HG03066 (cell line): ENCODE measurements at regions not wholly inside any gene's neighbourhood (a gene's known extent, or its start where the extent isn't known, plus 50 kb on each side); places are given as distances from the start of the nearest gene placed in this dataset.

Source experiments
- ATAC-seq: cut with Tn5 transposase; IDR thresholded peaks from one replicate; pipeline ENCODE4 v1.9.1; 2021; ENCODE audit warnings: low read depth; ENCODE audit not compliant: unreplicated experiment

DNA sequence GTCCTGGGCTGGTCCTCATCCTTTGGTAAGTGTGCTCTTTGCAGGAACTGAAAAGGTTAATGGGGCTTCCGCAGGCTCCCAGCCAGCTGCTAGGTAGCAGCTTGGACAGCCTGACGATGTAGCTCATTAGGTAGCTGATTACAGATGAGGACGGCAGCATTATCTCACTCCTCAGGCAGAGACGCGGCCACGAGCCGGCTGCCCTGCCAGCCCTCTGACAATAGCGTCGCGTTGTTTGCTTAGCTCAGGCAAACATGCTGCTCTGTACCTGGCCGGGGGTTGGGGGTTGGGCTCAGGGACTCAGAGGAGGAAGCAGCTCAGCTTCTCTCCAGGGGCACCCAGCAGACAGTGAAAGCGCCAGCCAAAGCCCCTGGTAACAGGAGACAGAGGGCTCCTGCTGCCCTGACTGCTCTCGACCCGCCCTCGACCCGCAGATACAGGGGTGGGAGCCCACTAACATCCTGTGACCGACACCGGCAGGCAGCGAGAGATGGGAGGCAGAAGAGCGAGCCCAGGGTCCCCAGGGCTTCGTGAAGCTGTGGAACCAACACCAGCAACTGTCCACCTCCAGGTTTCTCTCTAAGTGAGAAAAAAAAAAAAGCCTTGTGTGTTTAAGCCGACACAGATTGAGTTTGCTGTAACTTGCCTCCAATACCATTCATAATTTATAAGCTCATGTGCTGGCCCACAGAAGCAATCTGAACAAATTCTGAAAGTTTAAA is 53.4 kb upstream of the DLK1 start:
- no peak for ATAC-seq

DNA sequence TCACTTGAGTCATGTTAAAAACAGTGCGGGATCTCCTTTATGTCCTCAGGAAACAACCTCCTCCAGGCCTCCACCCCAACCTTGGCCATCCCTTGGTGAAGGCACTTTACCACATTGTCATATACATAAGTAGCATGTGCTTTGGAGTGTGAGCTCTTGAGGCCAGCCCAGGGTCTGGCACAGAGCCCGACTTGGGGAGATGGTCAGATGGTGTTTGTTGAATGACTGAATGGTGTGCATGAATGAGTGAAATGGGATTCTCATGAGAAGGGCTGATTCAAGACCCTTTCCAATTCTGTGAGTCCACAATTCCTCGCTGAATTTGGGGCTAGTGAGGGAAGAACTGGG is 52.9 kb upstream of the DLK1 start:
- ATAC-seq: no peak

DNA sequence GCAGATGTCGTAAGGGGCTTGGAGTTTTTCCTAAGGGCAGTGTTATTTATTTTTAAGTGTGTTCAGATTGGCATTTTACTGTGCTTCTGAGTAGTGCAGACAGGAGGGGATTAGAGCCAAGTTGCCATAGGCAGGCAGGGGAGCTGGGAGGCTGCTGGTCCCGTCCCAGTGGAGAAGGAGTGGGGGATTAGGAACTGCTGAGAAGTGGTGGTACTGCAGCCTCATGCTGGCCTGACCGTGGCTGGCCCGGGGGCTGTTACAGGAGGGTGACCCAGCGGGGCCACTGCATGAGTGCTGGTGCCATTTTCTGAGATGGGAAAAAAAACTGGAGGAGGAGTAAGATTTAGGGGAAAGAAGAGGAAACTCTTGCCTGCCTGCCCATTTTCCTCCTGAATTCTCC is 52.3 kb upstream of the DLK1 start:
- no peak for ATAC-seq

GRCh38 chr14:100674897-100675619 is 51.6 kb upstream of the DLK1 start:
- ATAC-seq: no peak

DNA sequence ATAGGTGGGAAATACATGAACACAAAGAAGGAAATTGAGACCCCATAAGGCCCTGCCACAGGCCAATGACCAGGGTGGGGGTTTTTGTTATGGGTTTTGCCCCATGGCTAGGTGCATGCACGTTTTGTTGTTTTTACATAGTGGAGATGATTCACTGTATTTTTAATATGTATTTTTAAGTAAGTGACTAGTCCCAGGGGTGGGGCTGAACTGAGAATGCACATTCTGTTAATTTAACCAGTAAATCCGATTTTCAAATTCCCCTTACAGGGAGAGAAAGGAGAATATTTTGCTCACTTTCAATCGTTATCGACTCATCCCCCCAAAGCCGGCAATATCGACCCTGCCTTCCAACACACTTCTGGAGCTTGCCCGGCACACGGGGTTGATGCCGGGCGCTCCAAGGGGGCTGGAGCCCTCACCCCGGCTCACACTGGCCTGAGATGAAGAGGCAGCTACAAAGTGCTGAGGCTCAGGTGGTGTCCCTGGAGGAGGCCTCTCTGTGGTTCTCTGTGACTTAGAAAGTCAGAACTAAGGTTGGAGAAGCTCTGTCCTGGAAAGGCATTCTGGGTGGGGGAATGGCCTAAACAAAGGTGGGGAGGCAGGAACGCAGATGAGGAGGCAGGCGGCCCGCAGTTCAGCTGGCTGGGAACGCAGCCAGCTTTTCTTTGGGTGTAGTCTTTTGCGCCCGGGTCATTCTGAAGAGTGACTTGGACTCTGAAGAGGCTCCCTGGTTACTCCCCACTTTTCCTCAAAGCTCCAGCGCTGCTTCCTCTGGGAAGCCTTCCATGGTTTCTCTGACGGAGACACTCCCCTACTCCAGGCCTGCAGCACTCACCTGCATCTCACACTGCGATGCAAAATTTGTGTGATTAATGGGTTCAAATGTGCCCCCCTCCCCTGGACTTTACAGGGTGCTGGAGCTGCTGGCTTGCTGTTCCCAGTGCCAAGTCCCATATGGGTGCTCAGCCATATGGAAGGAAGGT is 50.7 kb upstream of the DLK1 start:
- ATAC-seq: no peak
